ENCODE measurements at regions not wholly inside any gene's neighbourhood (a gene's known extent, or its start where the extent isn't known, plus 50 kb on each side); places are given as distances from the start of the nearest gene placed in this dataset.
"Not testable (repeated sequence)": the region's sequence is repeated elsewhere in the genome, so short reads cannot be mapped to it uniquely, and the experiment has no call there.

DNA sequence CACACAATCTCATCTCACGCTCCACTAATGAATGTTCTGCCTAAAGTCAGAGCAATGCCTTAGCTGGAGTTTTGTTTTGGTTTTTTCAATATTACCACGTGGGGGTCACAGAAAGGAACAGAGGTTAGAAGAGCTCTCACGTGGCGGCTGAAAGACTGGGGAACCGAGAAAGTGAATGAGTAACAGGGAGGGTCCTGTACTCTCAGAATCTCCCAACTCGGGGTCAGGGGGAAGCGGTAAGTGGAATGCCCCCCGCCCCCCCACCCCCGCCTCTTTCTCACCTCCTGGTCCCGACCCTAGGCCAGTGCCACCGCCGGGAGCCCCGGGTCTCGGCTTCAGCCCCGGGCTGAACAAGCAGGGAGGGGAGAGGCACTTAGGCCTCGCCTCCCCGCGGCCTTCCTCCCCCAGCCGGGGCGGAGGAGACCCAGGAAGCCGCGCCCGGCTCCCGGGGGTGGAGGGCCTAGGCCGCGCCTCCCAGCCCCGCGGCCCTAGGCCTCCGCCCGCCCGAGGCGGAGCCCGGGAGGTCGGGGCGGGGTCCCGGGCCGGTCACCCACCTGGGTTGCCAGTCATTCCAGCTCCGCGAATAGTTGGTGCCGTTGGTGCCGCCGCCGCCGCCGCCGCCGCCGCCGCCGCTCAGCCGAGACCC is 98.0 kb upstream of the METTL9 start:
- TF ChIP-seq, protein P1, sequence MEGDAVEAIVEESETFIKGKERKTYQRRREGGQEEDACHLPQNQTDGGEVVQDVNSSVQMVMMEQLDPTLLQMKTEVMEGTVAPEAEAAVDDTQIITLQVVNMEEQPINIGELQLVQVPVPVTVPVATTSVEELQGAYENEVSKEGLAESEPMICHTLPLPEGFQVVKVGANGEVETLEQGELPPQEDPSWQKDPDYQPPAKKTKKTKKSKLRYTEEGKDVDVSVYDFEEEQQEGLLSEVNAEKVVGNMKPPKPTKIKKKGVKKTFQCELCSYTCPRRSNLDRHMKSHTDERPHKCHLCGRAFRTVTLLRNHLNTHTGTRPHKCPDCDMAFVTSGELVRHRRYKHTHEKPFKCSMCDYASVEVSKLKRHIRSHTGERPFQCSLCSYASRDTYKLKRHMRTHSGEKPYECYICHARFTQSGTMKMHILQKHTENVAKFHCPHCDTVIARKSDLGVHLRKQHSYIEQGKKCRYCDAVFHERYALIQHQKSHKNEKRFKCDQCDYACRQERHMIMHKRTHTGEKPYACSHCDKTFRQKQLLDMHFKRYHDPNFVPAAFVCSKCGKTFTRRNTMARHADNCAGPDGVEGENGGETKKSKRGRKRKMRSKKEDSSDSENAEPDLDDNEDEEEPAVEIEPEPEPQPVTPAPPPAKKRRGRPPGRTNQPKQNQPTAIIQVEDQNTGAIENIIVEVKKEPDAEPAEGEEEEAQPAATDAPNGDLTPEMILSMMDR (conservative IDR thresholded peaks at IDR 0.05 in 1 of 2, IDR thresholded peaks at IDR 0.05 in 1 of 2; ENCODE audit: extremely low read depth in 1 of 2, insufficient read depth in 1 of 2, low read depth in 1 of 2, low read length in 2 of 2), result not testable (repeated sequence)
- not testable (repeated sequence) for TF ChIP-seq EZH2 (IDR thresholded peaks at IDR 0.05; ENCODE audit: borderline replicate concordance, low read length)

All from mammary epithelial cell (primary cell).